Panc1 (cell line): ENCODE measurements at regions not wholly inside any gene's neighbourhood (a gene's known extent, or its start where the extent isn't known, plus 50 kb on each side); places are given as distances from the start of the nearest gene placed in this dataset.

Experiments used
- ATAC-seq: fragments of 200-7000 bp; cut with Tn5 transposase; 2 replicates; pipeline ENCODE4 v1.9.1; 2020; ENCODE audit warnings: mild to moderate bottlenecking, moderate library complexity
- BruUV-seq: library from RNA; stranded (reverse); fragments of 400-500 nt; replicated peaks from 2 replicates; lab custom pipeline; 2021; lab: Mats Ljungman, UMichigan
- CTCF ChIA-PET: fragments of 300-600 bp; sonication (Branson Sonifier 250); formaldehyde crosslinking; loops from one replicate; lab custom pipeline; 2022; ENCODE audit warnings: antibody characterized with exemption; lab: Charles Lee
- POLR2A ChIA-PET: fragments of 300-600 bp; sonication (Branson Sonifier 250); formaldehyde crosslinking; loops from one replicate; lab custom pipeline; 2022; ENCODE audit warnings: antibody characterized with exemption; lab: Charles Lee
- DNase-seq: peaks from one replicate; pipeline ENCODE4 v3.0.0-alpha.2; 2010; ENCODE audit warnings: low read depth, low spot score
- H3K27ac ChIP-seq: 2 replicates; pipeline ENCODE4 v1.5.1; 2011; ENCODE audit warnings: mild to moderate bottlenecking, low read length, inconsistent platforms
- H3K27me3 ChIP-seq: fragments of 200-500 bp; sonication (Bioruptor generic); 2 replicates; pipeline ENCODE4 v1.6.0; 2014; ENCODE audit warnings: low read length, inconsistent platforms; ENCODE audit not compliant: control insufficient read depth, insufficient read depth
- H3K36me3 ChIP-seq: fragments of 200-500 bp; sonication (Bioruptor generic); 2 replicates; pipeline ENCODE4 v1.5.1; 2014; ENCODE audit warnings: inconsistent platforms, mild to moderate bottlenecking, low read length, moderate library complexity; ENCODE audit not compliant: control insufficient read depth, insufficient read depth
- H3K4me1 ChIP-seq: 2 replicates; pipeline ENCODE4 v1.5.1; 2011; ENCODE audit warnings: inconsistent platforms, mild to moderate bottlenecking, low read length, moderate library complexity; ENCODE audit not compliant: control insufficient read depth, insufficient read depth
- H3K4me3 ChIP-seq, 2 experiments: 2 replicates each; pipeline ENCODE4 v1.5.1; 2011 to 2012; ENCODE audit warnings: low read depth in 2 of 2, low read length in 2 of 2, mild to moderate bottlenecking in 2 of 2, inconsistent platforms in 1 of 2, moderate library complexity in 1 of 2
- H3K9me3 ChIP-seq: fragments of 200-500 bp; sonication (Bioruptor generic); 2 replicates; pipeline ENCODE4 v1.5.1; 2014; ENCODE audit warnings: low read depth, mild to moderate bottlenecking, inconsistent platforms, low read length, moderate library complexity; ENCODE audit not compliant: control insufficient read depth, insufficient read depth
- CTCF ChIP-seq: fragments of 450-650 bp; IDR thresholded peaks from 2 replicates; pipeline ENCODE4 v1.5.1; 2017; ENCODE audit warnings: mild to moderate bottlenecking
- POLR2AphosphoS5 ChIP-seq: IDR thresholded peaks from 2 replicates; pipeline ENCODE4 v1.6.1; 2012; ENCODE audit warnings: mild to moderate bottlenecking, low read depth, low read length, moderate library complexity
- SIN3A ChIP-seq: IDR thresholded peaks from 2 replicates; pipeline ENCODE4 v1.6.1; 2012; ENCODE audit warnings: low read depth, mild to moderate bottlenecking, low read length, moderate library complexity, borderline replicate concordance; ENCODE audit not compliant: insufficient read depth
- TCF7L2 ChIP-seq: IDR thresholded peaks from 2 replicates; pipeline ENCODE4 v1.6.1; 2011; ENCODE audit warnings: mild to moderate bottlenecking, low read depth, low read length, inconsistent platforms
- in situ Hi-C: cut with HindIII; loops from 2 replicates; pipeline ENCODE4 v1.10.0; 2016; ENCODE audit warnings: low sequenced_read_pairs, low pct_unique_long_range_greater_than_20kb
- intact Hi-C: fragments of 100-400 bp; cut with micrococcal nuclease; formaldehyde crosslinking; loops from one replicate; pipeline ENCODE4 v1.10.0; 2022; ENCODE audit not compliant: unreplicated experiment
- TF ChIP-seq, protein P1 (sequence below), 2 experiments: IDR thresholded peaks; 2 replicates each; pipeline ENCODE4 v1.6.1; 2011 to 2012; ENCODE audit warnings: low read depth in 2 of 2, control low read depth in 1 of 2, low read length in 1 of 2, mild to moderate bottlenecking in 1 of 2, moderate library complexity in 1 of 2; ENCODE audit not compliant: insufficient read depth in 1 of 2

DNA sequence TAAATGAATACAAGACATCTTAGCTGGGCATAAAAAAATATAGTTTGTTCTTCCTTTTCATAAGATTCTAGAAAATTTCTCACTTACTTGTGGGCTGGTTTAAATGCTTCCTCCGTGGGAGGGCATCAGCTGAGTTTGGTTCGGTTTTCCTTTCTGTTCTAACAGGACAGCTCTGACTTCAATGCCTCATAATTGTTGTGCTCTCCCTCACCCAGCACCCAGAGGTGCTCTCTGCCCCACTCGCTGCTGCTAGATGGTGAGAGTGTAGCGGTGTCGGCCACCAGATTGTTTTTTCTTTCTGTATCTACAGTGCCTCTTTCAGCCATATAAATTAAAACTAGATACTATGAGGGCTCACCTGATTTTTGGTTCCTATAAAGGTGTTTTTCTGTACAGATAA, 407.2 kb upstream of the CDH7 start:
- Histone ChIP-seq H3K36me3 (no peaks in the 10 kb centered on the region), H3K27me3 (no peaks in the 10 kb centered on the region), H3K4me1 (no peaks in the 10 kb centered on the region), H3K27ac (no peak overlapping the region), H3K9me3 (no peaks in the 10 kb centered on the region), H3K4me3 (no peak overlapping the region)
- intact Hi-C loops: no loop called here
- POLR2A ChIA-PET: no interaction called here
- CTCF ChIA-PET: no interaction called here
- TF ChIP-seq TCF7L2 (no peak), CTCF (no peak), SIN3A (no peak), POLR2AphosphoS5 (no peak)
- TF ChIP-seq, protein P1, sequence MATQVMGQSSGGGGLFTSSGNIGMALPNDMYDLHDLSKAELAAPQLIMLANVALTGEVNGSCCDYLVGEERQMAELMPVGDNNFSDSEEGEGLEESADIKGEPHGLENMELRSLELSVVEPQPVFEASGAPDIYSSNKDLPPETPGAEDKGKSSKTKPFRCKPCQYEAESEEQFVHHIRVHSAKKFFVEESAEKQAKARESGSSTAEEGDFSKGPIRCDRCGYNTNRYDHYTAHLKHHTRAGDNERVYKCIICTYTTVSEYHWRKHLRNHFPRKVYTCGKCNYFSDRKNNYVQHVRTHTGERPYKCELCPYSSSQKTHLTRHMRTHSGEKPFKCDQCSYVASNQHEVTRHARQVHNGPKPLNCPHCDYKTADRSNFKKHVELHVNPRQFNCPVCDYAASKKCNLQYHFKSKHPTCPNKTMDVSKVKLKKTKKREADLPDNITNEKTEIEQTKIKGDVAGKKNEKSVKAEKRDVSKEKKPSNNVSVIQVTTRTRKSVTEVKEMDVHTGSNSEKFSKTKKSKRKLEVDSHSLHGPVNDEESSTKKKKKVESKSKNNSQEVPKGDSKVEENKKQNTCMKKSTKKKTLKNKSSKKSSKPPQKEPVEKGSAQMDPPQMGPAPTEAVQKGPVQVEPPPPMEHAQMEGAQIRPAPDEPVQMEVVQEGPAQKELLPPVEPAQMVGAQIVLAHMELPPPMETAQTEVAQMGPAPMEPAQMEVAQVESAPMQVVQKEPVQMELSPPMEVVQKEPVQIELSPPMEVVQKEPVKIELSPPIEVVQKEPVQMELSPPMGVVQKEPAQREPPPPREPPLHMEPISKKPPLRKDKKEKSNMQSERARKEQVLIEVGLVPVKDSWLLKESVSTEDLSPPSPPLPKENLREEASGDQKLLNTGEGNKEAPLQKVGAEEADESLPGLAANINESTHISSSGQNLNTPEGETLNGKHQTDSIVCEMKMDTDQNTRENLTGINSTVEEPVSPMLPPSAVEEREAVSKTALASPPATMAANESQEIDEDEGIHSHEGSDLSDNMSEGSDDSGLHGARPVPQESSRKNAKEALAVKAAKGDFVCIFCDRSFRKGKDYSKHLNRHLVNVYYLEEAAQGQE (IDR thresholded peaks at IDR 0.05; ENCODE audit: insufficient read depth in 1 of 2, low read depth in 2 of 2, low read length in 1 of 2): no peak
- BruUV-seq: no TSS peak
- in situ Hi-C loops: no loop called here
- ATAC-seq (no peak), DNase-seq (no peak)

- no peak for DNase-seq
- no peaks in the 10 kb centered on the region for H3K4me1 ChIP-seq
- ATAC-seq: no peak
- CTCF ChIA-PET: no interaction called here
- H3K27ac ChIP-seq: no peak overlapping the region
- intact Hi-C loops (no loop called here), in situ Hi-C loops (no loop called here)
- BruUV-seq: no TSS peak
- no peak for TF ChIP-seq POLR2AphosphoS5
- no peak for TF ChIP-seq TCF7L2
- TF ChIP-seq CTCF: no peak
- no peak for TF ChIP-seq SIN3A
- TF ChIP-seq, protein P1 (IDR thresholded peaks at IDR 0.05; ENCODE audit: insufficient read depth in 1 of 2, low read depth in 2 of 2, low read length in 1 of 2): no peak
- no peaks in the 10 kb centered on the region for H3K27me3 ChIP-seq
- H3K9me3 ChIP-seq: no peaks in the 10 kb centered on the region
- no peaks in the 10 kb centered on the region for H3K36me3 ChIP-seq
- POLR2A ChIA-PET: no interaction called here
- H3K4me3 ChIP-seq: no peak overlapping the region
These were observed 414.4 kb upstream of the CDH7 start for GRCh38 chr18:65336411-65336810.
